WTC11 (cell line): ENCODE measurements at regions not wholly inside any gene's neighbourhood (a gene's known extent, or its start where the extent isn't known, plus 50 kb on each side); places are given as distances from the start of the nearest gene placed in this dataset.

Experiments
- ATF2 ChIP-seq: sonication (generic); formaldehyde crosslinking; IDR thresholded peaks from 2 replicates; pipeline ENCODE4 v1.8.1; 2022; ENCODE audit warnings: low read depth, missing genetic modification reagents, borderline replicate concordance
- CTCF ChIP-seq: fragments of 200-600 bp; IDR thresholded peaks from 2 replicates; pipeline ENCODE4 v1.8.0; 2022; ENCODE audit warnings: antibody characterized with exemption
- GRHL2 ChIP-seq: fragments of 250-450 bp; sonication (Bioruptor Pico); IDR thresholded peaks from 2 replicates; pipeline ENCODE4 v1.8.0; 2022; ENCODE audit warnings: mild to moderate bottlenecking, moderate library complexity; ENCODE audit not compliant: insufficient replicate concordance, severe bottlenecking
- IRF2 ChIP-seq: sonication (generic); formaldehyde crosslinking; IDR thresholded peaks from 2 replicates; pipeline ENCODE4 v1.8.0; 2022; ENCODE audit warnings: low read depth, missing genetic modification reagents, borderline replicate concordance
- USF2 ChIP-seq: sonication (generic); formaldehyde crosslinking; IDR thresholded peaks from 2 replicates; pipeline ENCODE4 v1.8.1; 2023; ENCODE audit warnings: mild to moderate bottlenecking, missing genetic modification reagents, moderate library complexity

- TF ChIP-seq GRHL2 (no peak), CTCF (no peak), USF2 (no peak), ATF2 (CRISPR knock-in tag) (no peak), IRF2 (CRISPR knock-in tag) (no peak)
Observed at GRCh38 chr5:101461455-101461854, 558.4 kb upstream of the ST8SIA4 start.
